Activated CD4-positive, CD25-positive, alpha-beta regulatory T cell treated with anti-CD3 and anti-CD28 coated beads, Interleukin-2, amount 50 U/mL, for 72 hours (primary cell): ENCODE measurements at regions not wholly inside any gene's neighbourhood (a gene's known extent, or its start where the extent isn't known, plus 50 kb on each side); places are given as distances from the start of the nearest gene placed in this dataset.
A peak's percentile ranks its signal among the peaks of the same experiment; 100 is the strongest.
"Not testable (repeated sequence)": the region's sequence is repeated elsewhere in the genome, so short reads cannot be mapped to it uniquely, and the experiment has no call there.

Source experiments
- DNase-seq: peaks from one replicate; pipeline ENCODE4 v3.0.0; 2021

GRCh38 chr2:62325398-62325797 is 129.5 kb downstream of the B3GNT2 start:
- DNase-seq = no peak

- DNase-seq = no peak
These were observed 125.7 kb downstream of the B3GNT2 start for GRCh38 chr2:62321380-62322289.

- no peak for DNase-seq
These were observed 124.9 kb downstream of the B3GNT2 start for GRCh38 chr2:62320657-62321357.

- DNase-seq = not testable (repeated sequence)
These were observed 124.2 kb downstream of the B3GNT2 start for GRCh38 chr2:62320137-62320536.

GRCh38 chr2:62319070-62319469 is 123.2 kb downstream of the B3GNT2 start:
- DNase-seq = no peak

- DNase-seq = no peak
These were observed 119.6 kb downstream of the B3GNT2 start for GRCh38 chr2:62315476-62315875.

- no peak for DNase-seq
These were observed 118.4 kb downstream of the B3GNT2 start for GRCh38 chr2:62314291-62314690.

GRCh38 chr2:62313449-62314227 is 117.7 kb downstream of the B3GNT2 start:
- DNase-seq = no peak

GRCh38 chr2:62309465-62310091 is 113.7 kb downstream of the B3GNT2 start:
- DNase-seq = no peak

- DNase-seq = no peak
These were observed 113.2 kb downstream of the B3GNT2 start for GRCh38 chr2:62309081-62309464.

GRCh38 chr2:62307469-62308389 is 111.8 kb downstream of the B3GNT2 start:
- DNase-seq = no peak

GRCh38 chr2:62306751-62307468 is 111.0 kb downstream of the B3GNT2 start:
- DNase-seq = no peak

GRCh38 chr2:62305421-62306176 is 109.7 kb downstream of the B3GNT2 start:
- peak; percentile 59 for DNase-seq

GRCh38 chr2:62304429-62305417 is 108.8 kb downstream of the B3GNT2 start:
- peak; percentile 53 for DNase-seq

GRCh38 chr2:62303788-62304187 is 107.9 kb downstream of the B3GNT2 start:
- no peak for DNase-seq

- no peak for DNase-seq
These were observed 106.9 kb downstream of the B3GNT2 start for GRCh38 chr2:62302631-62303435.

GRCh38 chr2:62300925-62301324 is 105.0 kb downstream of the B3GNT2 start:
- no peak for DNase-seq

GRCh38 chr2:62297624-62298010 is 101.7 kb downstream of the B3GNT2 start:
- no peak for DNase-seq
